K562 (cell line): ENCODE measurements at regions not wholly inside any gene's neighbourhood (a gene's known extent, or its start where the extent isn't known, plus 50 kb on each side); places are given as distances from the start of the nearest gene placed in this dataset.

Source experiments
- CTCF ChIP-seq, 3 experiments: IDR thresholded peaks in 2 of 3; conservative IDR thresholded peaks in 1 of 3; 2 replicates each; pipeline ENCODE4 v1.5.1; 2011 to 2012; ENCODE audit warnings: low read length in 3 of 3, mild to moderate bottlenecking in 3 of 3, control low read depth in 2 of 3, improper control_type of control experiment in 1 of 3, inconsistent platforms in 1 of 3, low read depth in 1 of 3, mixed read lengths in 1 of 3, moderate library complexity in 1 of 3; ENCODE audit not compliant: insufficient read depth in 2 of 3
- EZH2 ChIP-seq: IDR thresholded peaks from 2 replicates; pipeline ENCODE4 v1.6.1; 2012; ENCODE audit warnings: low read depth, mild to moderate bottlenecking, inconsistent platforms, low read length, borderline replicate concordance
- L3MBTL2 ChIP-seq: fragments of 450-650 bp; IDR thresholded peaks from 2 replicates; pipeline ENCODE4 v1.6.1; 2016; ENCODE audit warnings: mild to moderate bottlenecking, moderate library complexity
- MNT ChIP-seq, 2 experiments: fragments of 450-650 bp; conservative IDR thresholded peaks; 2 replicates each; pipeline ENCODE4 v1.6.1; 2017; ENCODE audit warnings: mild to moderate bottlenecking in 2 of 2, moderate library complexity in 2 of 2
- POLR2A ChIP-seq: fragments of 450-650 bp; conservative IDR thresholded peaks from 2 replicates; pipeline ENCODE4 v1.6.1; 2016

GRCh38 chr3:106620646-106621045, 751.8 kb upstream of the CBLB start:
- TF ChIP-seq L3MBTL2: no peak
- no peak for TF ChIP-seq MNT (conservative IDR thresholded peaks at IDR 0.05)
- no peak for TF ChIP-seq EZH2
- no peak for TF ChIP-seq CTCF (IDR thresholded peaks at IDR 0.05 in 2 of 3, conservative IDR thresholded peaks at IDR 0.05 in 1 of 3; ENCODE audit: insufficient read depth in 2 of 3, low read depth in 1 of 3, low read length in 3 of 3)
- TF ChIP-seq POLR2A: no peak
